HG03442 (cell line): ENCODE measurements at regions not wholly inside any gene's neighbourhood (a gene's known extent, or its start where the extent isn't known, plus 50 kb on each side); places are given as distances from the start of the nearest gene placed in this dataset.
"Not testable (repeated sequence)": the region's sequence is repeated elsewhere in the genome, so short reads cannot be mapped to it uniquely, and the experiment has no call there.

ENCODE experiments used
- ATAC-seq: cut with Tn5 transposase; IDR thresholded peaks from one replicate; pipeline ENCODE4 v1.9.1; 2021; ENCODE audit warnings: mild to moderate bottlenecking, moderate library complexity; ENCODE audit not compliant: unreplicated experiment

GRCh38 chr2:144632809-144633208 is 112.9 kb upstream of the ZEB2 start:
- no peak for ATAC-seq

- no peak for ATAC-seq
Measured at GRCh38 chr2:144631636-144632035, 111.7 kb upstream of the ZEB2 start.

- peak; percentile 94 for ATAC-seq
Measured at GRCh38 chr2:144630459-144631215, 110.7 kb upstream of the ZEB2 start.

- ATAC-seq = no peak
Measured at GRCh38 chr2:144629935-144630334, 110.0 kb upstream of the ZEB2 start.

- ATAC-seq = no peak
Measured at GRCh38 chr2:144628566-144628965, 108.6 kb upstream of the ZEB2 start.

- no peak for ATAC-seq
Measured at GRCh38 chr2:144625626-144626025, 105.7 kb upstream of the ZEB2 start.

GRCh38 chr2:144625226-144625625 is 105.3 kb upstream of the ZEB2 start:
- ATAC-seq = no peak

- ATAC-seq = no peak
Measured at GRCh38 chr2:144624451-144624850, 104.5 kb upstream of the ZEB2 start.

- ATAC-seq = not testable (repeated sequence)
Measured at GRCh38 chr2:144622373-144622772, 102.5 kb upstream of the ZEB2 start.

- no peak for ATAC-seq
Measured at GRCh38 chr2:144621266-144621665, 101.3 kb upstream of the ZEB2 start.

GRCh38 chr2:144619760-144620159 is 99.8 kb upstream of the ZEB2 start:
- peak; percentile 43 for ATAC-seq

GRCh38 chr2:144617171-144617570 is 97.3 kb upstream of the ZEB2 start:
- ATAC-seq = not testable (repeated sequence)

GRCh38 chr2:144615866-144616565 is 96.1 kb upstream of the ZEB2 start:
- no peak for ATAC-seq

GRCh38 chr2:144607891-144608521 is 88.1 kb upstream of the ZEB2 start:
- ATAC-seq = no peak

- ATAC-seq = no peak
Measured at GRCh38 chr2:144607099-144607498, 87.2 kb upstream of the ZEB2 start.

- no peak for ATAC-seq
Measured at GRCh38 chr2:144606466-144607095, 86.7 kb upstream of the ZEB2 start.

- no peak for ATAC-seq
Measured at GRCh38 chr2:144605231-144605840, 85.4 kb upstream of the ZEB2 start.

GRCh38 chr2:144603334-144603733 is 83.4 kb upstream of the ZEB2 start:
- no peak for ATAC-seq

- ATAC-seq = no peak
Measured at GRCh38 chr2:144598906-144599305, 79.0 kb upstream of the ZEB2 start.

GRCh38 chr2:144597894-144598593 is 78.1 kb upstream of the ZEB2 start:
- no peak for ATAC-seq
